ENCODE measurements at regions not wholly inside any gene's neighbourhood (a gene's known extent, or its start where the extent isn't known, plus 50 kb on each side); places are given as distances from the start of the nearest gene placed in this dataset.

GRCh38 chr10:28385748-28386502, 83.1 kb upstream of the MPP7 start:
- intact Hi-C loops (cut with DNase I), result no loop called here
- H3K4me3 ChIP-seq, result no peak overlapping the region
- 80% methylated on average over 6 of the region's 6 CpGs for WGBS
- H3K27me3 ChIP-seq, result no peaks in the 10 kb centered on the region
- H3K9me3 ChIP-seq, result no peaks in the 10 kb centered on the region
- H3K36me3 ChIP-seq, result no peaks in the 10 kb centered on the region
- H3K27ac ChIP-seq (replicated peaks in 1 of 4), result no peak overlapping the region
- TF ChIP-seq POLR2AphosphoS5 (IDR thresholded peaks at IDR 0.05) (no peak), EP300 (IDR thresholded peaks at IDR 0.05) (no peak), CTCF (IDR thresholded peaks at IDR 0.05) (no peak), POLR2A (IDR thresholded peaks at IDR 0.05; ENCODE audit: low read depth) (no peak)
- H3K4me1 ChIP-seq, result peaks cover 0 to 10% (median 6%) of the 10 kb centered on the region in 4 donors
- DNase-seq (ENCODE audit: extremely low spot score), result no peak

- Histone ChIP-seq H3K4me3 (no peak overlapping the region), H3K27me3 (no peaks in the 10 kb centered on the region), H3K36me3 (no peaks in the 10 kb centered on the region), H3K9me3 (no peaks in the 10 kb centered on the region), H3K4me1 (peaks cover 0 to 7% (median 5%) of the 10 kb centered on the region in 4 donors), H3K27ac (replicated peaks in 1 of 4) (no peak overlapping the region)
- intact Hi-C loops (cut with DNase I), result no loop called here
- 68% methylated on average over 4 of the region's 4 CpGs for WGBS
- TF ChIP-seq CTCF (IDR thresholded peaks at IDR 0.05), result no peak
- no peak for TF ChIP-seq POLR2A (IDR thresholded peaks at IDR 0.05; ENCODE audit: low read depth)
- TF ChIP-seq POLR2AphosphoS5 (IDR thresholded peaks at IDR 0.05), result no peak
- TF ChIP-seq EP300 (IDR thresholded peaks at IDR 0.05), result no peak
- DNase-seq (ENCODE audit: extremely low spot score), result no peak
These were observed 83.6 kb upstream of the MPP7 start for GRCh38 chr10:28386503-28386868.

- Histone ChIP-seq H3K27ac (replicated peaks in 1 of 4) (no peak overlapping the region), H3K27me3 (no peaks in the 10 kb centered on the region), H3K9me3 (no peaks in the 10 kb centered on the region), H3K4me3 (no peak overlapping the region), H3K4me1 (peaks cover 0 to 1% (median under 1%) of the 10 kb centered on the region in 4 donors), H3K36me3 (no peaks in the 10 kb centered on the region)
- TF ChIP-seq EP300 (IDR thresholded peaks at IDR 0.05) (no peak), POLR2A (IDR thresholded peaks at IDR 0.05; ENCODE audit: low read depth) (no peak), POLR2AphosphoS5 (IDR thresholded peaks at IDR 0.05) (no peak), CTCF (IDR thresholded peaks at IDR 0.05) (no peak)
- WGBS, result 79% methylated on average over 7 of the region's 7 CpGs
- DNase-seq (ENCODE audit: extremely low spot score), result no peak
- intact Hi-C loops (cut with DNase I), result no loop called here
These were observed 84.3 kb upstream of the MPP7 start for GRCh38 chr10:28387140-28387539.

GRCh38 chr10:28391283-28391682, 88.4 kb upstream of the MPP7 start:
- Histone ChIP-seq H3K4me1 (peaks cover 0 to 6% (median 6%) of the 10 kb centered on the region in 4 donors), H3K36me3 (no peaks in the 10 kb centered on the region), H3K27me3 (no peaks in the 10 kb centered on the region), H3K27ac (replicated peaks in 1 of 4) (no peak overlapping the region), H3K4me3 (no peak overlapping the region), H3K9me3 (no peaks in the 10 kb centered on the region)
- WGBS, result 82% methylated on average over 5 of the region's 5 CpGs
- intact Hi-C loops (cut with DNase I), result loop anchor here (10.0 kb wide), 1 partner anchor 646 kb away; the partner anchor contains the start of gene MKX
- DNase-seq (ENCODE audit: extremely low spot score), result no peak
- TF ChIP-seq EP300 (IDR thresholded peaks at IDR 0.05), result no peak
- no peak for TF ChIP-seq POLR2AphosphoS5 (IDR thresholded peaks at IDR 0.05)
- no peak for TF ChIP-seq CTCF (IDR thresholded peaks at IDR 0.05)
- no peak for TF ChIP-seq POLR2A (IDR thresholded peaks at IDR 0.05; ENCODE audit: low read depth)
